ENCODE measurements at regions not wholly inside any gene's neighbourhood (a gene's known extent, or its start where the extent isn't known, plus 50 kb on each side); places are given as distances from the start of the nearest gene placed in this dataset.

- Histone ChIP-seq H3K4me1 (ENCODE audit: insufficient read depth, low read length) (peaks cover 5% of the 10 kb centered on the region), H3K4me3 (ENCODE audit: low read length) (no peak overlapping the region), H3K9me3 (ENCODE audit: low read length) (peaks cover 3% of the 10 kb centered on the region), H2AFZ (ENCODE audit: low read depth, low read length) (no peak overlapping the region), H3K27me3 (ENCODE audit: insufficient read depth, low read length) (no peaks in the 10 kb centered on the region), H3K36me3 (ENCODE audit: insufficient read depth, low read length) (no peaks in the 10 kb centered on the region)
These were observed 345.6 kb downstream of the PLK2 start for GRCh38 chr5:58114324-58114723.

GRCh38 chr5:58113172-58113571 lies 346.7 kb downstream of the PLK2 start:
- Histone ChIP-seq H3K27me3 (ENCODE audit: insufficient read depth, low read length) (no peaks in the 10 kb centered on the region), H3K4me3 (ENCODE audit: low read length) (no peak overlapping the region), H3K9me3 (ENCODE audit: low read length) (peaks cover 3% of the 10 kb centered on the region), H3K4me1 (ENCODE audit: insufficient read depth, low read length) (peaks cover 3% of the 10 kb centered on the region), H2AFZ (ENCODE audit: low read depth, low read length) (no peak overlapping the region), H3K36me3 (ENCODE audit: insufficient read depth, low read length) (no peaks in the 10 kb centered on the region)

GRCh38 chr5:58108511-58108910 lies 351.4 kb downstream of the PLK2 start:
- H3K4me1 ChIP-seq (ENCODE audit: insufficient read depth, low read length) = no peaks in the 10 kb centered on the region
- no peaks in the 10 kb centered on the region for H3K27me3 ChIP-seq (ENCODE audit: insufficient read depth, low read length)
- no peak overlapping the region for H2AFZ ChIP-seq (ENCODE audit: low read depth, low read length)
- no peak overlapping the region for H3K4me3 ChIP-seq (ENCODE audit: low read length)
- no peaks in the 10 kb centered on the region for H3K36me3 ChIP-seq (ENCODE audit: insufficient read depth, low read length)
- H3K9me3 ChIP-seq (ENCODE audit: low read length) = no peaks in the 10 kb centered on the region

GRCh38 chr5:58107704-58108103 lies 352.2 kb downstream of the PLK2 start:
- Histone ChIP-seq H3K9me3 (ENCODE audit: low read length) (no peaks in the 10 kb centered on the region), H3K4me1 (ENCODE audit: insufficient read depth, low read length) (no peaks in the 10 kb centered on the region), H3K36me3 (ENCODE audit: insufficient read depth, low read length) (no peaks in the 10 kb centered on the region), H3K27me3 (ENCODE audit: insufficient read depth, low read length) (no peaks in the 10 kb centered on the region), H2AFZ (ENCODE audit: low read depth, low read length) (no peak overlapping the region), H3K4me3 (ENCODE audit: low read length) (no peak overlapping the region)

- Histone ChIP-seq H2AFZ (ENCODE audit: low read depth, low read length) (no peak overlapping the region), H3K4me3 (ENCODE audit: low read length) (no peak overlapping the region), H3K36me3 (ENCODE audit: insufficient read depth, low read length) (no peaks in the 10 kb centered on the region), H3K27me3 (ENCODE audit: insufficient read depth, low read length) (no peaks in the 10 kb centered on the region), H3K9me3 (ENCODE audit: low read length) (no peaks in the 10 kb centered on the region), H3K4me1 (ENCODE audit: insufficient read depth, low read length) (no peaks in the 10 kb centered on the region)
These were observed 353.0 kb downstream of the PLK2 start for GRCh38 chr5:58106754-58107410.

- Histone ChIP-seq H3K36me3 (ENCODE audit: insufficient read depth, low read length) (no peaks in the 10 kb centered on the region), H2AFZ (ENCODE audit: low read depth, low read length) (no peak overlapping the region), H3K9me3 (ENCODE audit: low read length) (no peaks in the 10 kb centered on the region), H3K4me1 (ENCODE audit: insufficient read depth, low read length) (no peaks in the 10 kb centered on the region), H3K27me3 (ENCODE audit: insufficient read depth, low read length) (no peaks in the 10 kb centered on the region), H3K4me3 (ENCODE audit: low read length) (no peak overlapping the region)
These were observed 354.1 kb downstream of the PLK2 start for GRCh38 chr5:58105836-58106235.

GRCh38 chr5:58099257-58099656 lies 360.6 kb downstream of the PLK2 start:
- Histone ChIP-seq H3K36me3 (ENCODE audit: insufficient read depth, low read length) (no peaks in the 10 kb centered on the region), H3K27me3 (ENCODE audit: insufficient read depth, low read length) (no peaks in the 10 kb centered on the region), H3K4me3 (ENCODE audit: low read length) (no peak overlapping the region), H2AFZ (ENCODE audit: low read depth, low read length) (no peak overlapping the region), H3K9me3 (ENCODE audit: low read length) (no peaks in the 10 kb centered on the region), H3K4me1 (ENCODE audit: insufficient read depth, low read length) (no peaks in the 10 kb centered on the region)

GRCh38 chr5:58094031-58094430 lies 365.9 kb downstream of the PLK2 start:
- Histone ChIP-seq H3K4me1 (ENCODE audit: insufficient read depth, low read length) (no peaks in the 10 kb centered on the region), H2AFZ (ENCODE audit: low read depth, low read length) (no peak overlapping the region), H3K4me3 (ENCODE audit: low read length) (no peak overlapping the region), H3K36me3 (ENCODE audit: insufficient read depth, low read length) (no peaks in the 10 kb centered on the region), H3K9me3 (ENCODE audit: low read length) (no peaks in the 10 kb centered on the region), H3K27me3 (ENCODE audit: insufficient read depth, low read length) (no peaks in the 10 kb centered on the region)

GRCh38 chr5:58090704-58091103 lies 369.2 kb downstream of the PLK2 start:
- H3K27me3 ChIP-seq (ENCODE audit: insufficient read depth, low read length) = no peaks in the 10 kb centered on the region
- no peak overlapping the region for H3K4me3 ChIP-seq (ENCODE audit: low read length)
- H3K4me1 ChIP-seq (ENCODE audit: insufficient read depth, low read length) = no peaks in the 10 kb centered on the region
- no peak overlapping the region for H2AFZ ChIP-seq (ENCODE audit: low read depth, low read length)
- no peaks in the 10 kb centered on the region for H3K9me3 ChIP-seq (ENCODE audit: low read length)
- no peaks in the 10 kb centered on the region for H3K36me3 ChIP-seq (ENCODE audit: insufficient read depth, low read length)

- no peaks in the 10 kb centered on the region for H3K4me1 ChIP-seq (ENCODE audit: insufficient read depth, low read length)
- no peaks in the 10 kb centered on the region for H3K9me3 ChIP-seq (ENCODE audit: low read length)
- no peaks in the 10 kb centered on the region for H3K36me3 ChIP-seq (ENCODE audit: insufficient read depth, low read length)
- H3K4me3 ChIP-seq (ENCODE audit: low read length) = no peak overlapping the region
- H2AFZ ChIP-seq (ENCODE audit: low read depth, low read length) = no peak overlapping the region
- H3K27me3 ChIP-seq (ENCODE audit: insufficient read depth, low read length) = no peaks in the 10 kb centered on the region
These were observed 370.9 kb downstream of the PLK2 start for GRCh38 chr5:58088941-58089340.

GRCh38 chr5:58087905-58088304 lies 372.0 kb downstream of the PLK2 start:
- Histone ChIP-seq H3K4me3 (ENCODE audit: low read length) (no peak overlapping the region), H2AFZ (ENCODE audit: low read depth, low read length) (no peak overlapping the region), H3K27me3 (ENCODE audit: insufficient read depth, low read length) (no peaks in the 10 kb centered on the region), H3K9me3 (ENCODE audit: low read length) (no peaks in the 10 kb centered on the region), H3K36me3 (ENCODE audit: insufficient read depth, low read length) (no peaks in the 10 kb centered on the region), H3K4me1 (ENCODE audit: insufficient read depth, low read length) (no peaks in the 10 kb centered on the region)

- Histone ChIP-seq H3K4me1 (ENCODE audit: insufficient read depth, low read length) (no peaks in the 10 kb centered on the region), H3K36me3 (ENCODE audit: insufficient read depth, low read length) (no peaks in the 10 kb centered on the region), H3K4me3 (ENCODE audit: low read length) (no peak overlapping the region), H3K27me3 (ENCODE audit: insufficient read depth, low read length) (no peaks in the 10 kb centered on the region), H2AFZ (ENCODE audit: low read depth, low read length) (no peak overlapping the region), H3K9me3 (ENCODE audit: low read length) (no peaks in the 10 kb centered on the region)
These were observed 372.8 kb downstream of the PLK2 start for GRCh38 chr5:58087123-58087522.

- no peaks in the 10 kb centered on the region for H3K36me3 ChIP-seq (ENCODE audit: insufficient read depth, low read length)
- H3K4me3 ChIP-seq (ENCODE audit: low read length) = no peak overlapping the region
- no peaks in the 10 kb centered on the region for H3K9me3 ChIP-seq (ENCODE audit: low read length)
- no peaks in the 10 kb centered on the region for H3K27me3 ChIP-seq (ENCODE audit: insufficient read depth, low read length)
- no peaks in the 10 kb centered on the region for H3K4me1 ChIP-seq (ENCODE audit: insufficient read depth, low read length)
- no peak overlapping the region for H2AFZ ChIP-seq (ENCODE audit: low read depth, low read length)
These were observed 374.1 kb downstream of the PLK2 start for GRCh38 chr5:58085800-58086199.

GRCh38 chr5:58081435-58081834 lies 378.5 kb downstream of the PLK2 start:
- Histone ChIP-seq H3K9me3 (ENCODE audit: low read length) (no peaks in the 10 kb centered on the region), H3K4me3 (ENCODE audit: low read length) (no peak overlapping the region), H3K4me1 (ENCODE audit: insufficient read depth, low read length) (peaks cover 15% of the 10 kb centered on the region), H2AFZ (ENCODE audit: low read depth, low read length) (no peak overlapping the region), H3K27me3 (ENCODE audit: insufficient read depth, low read length) (no peaks in the 10 kb centered on the region), H3K36me3 (ENCODE audit: insufficient read depth, low read length) (no peaks in the 10 kb centered on the region)
